Endothelial cell (in vitro differentiated cells): ENCODE measurements at regions not wholly inside any gene's neighbourhood (a gene's known extent, or its start where the extent isn't known, plus 50 kb on each side); places are given as distances from the start of the nearest gene placed in this dataset.
A peak's percentile ranks its signal among the peaks of the same experiment; 100 is the strongest.
"Not testable (repeated sequence)": the region's sequence is repeated elsewhere in the genome, so short reads cannot be mapped to it uniquely, and the experiment has no call there.

Experiments used
- DNase-seq: peaks from one replicate; pipeline ENCODE4 v3.0.0; 2021; ENCODE audit warnings: low spot score
- H3K27ac Mint-ChIP-seq: one replicate; pipeline ENCODE4 v1.8.0; 2021; ENCODE audit warnings: mixed read lengths, inconsistent platforms; ENCODE audit not compliant: unreplicated experiment
- H3K27me3 Mint-ChIP-seq: one replicate; pipeline ENCODE4 v1.8.0; 2021; ENCODE audit warnings: mild to moderate bottlenecking, moderate library complexity, mixed read lengths, inconsistent platforms; ENCODE audit not compliant: unreplicated experiment
- H3K36me3 Mint-ChIP-seq: one replicate; pipeline ENCODE4 v1.8.0; 2021; ENCODE audit warnings: mild to moderate bottlenecking, low read depth, mixed read lengths, inconsistent platforms; ENCODE audit not compliant: unreplicated experiment
- H3K4me1 Mint-ChIP-seq: one replicate; pipeline ENCODE4 v1.8.0; 2021; ENCODE audit warnings: mild to moderate bottlenecking, mixed read lengths, inconsistent platforms; ENCODE audit not compliant: unreplicated experiment
- H3K4me3 Mint-ChIP-seq: one replicate; pipeline ENCODE4 v1.8.0; 2021; ENCODE audit warnings: mild to moderate bottlenecking, mixed read lengths, inconsistent platforms; ENCODE audit not compliant: unreplicated experiment
- H3K9me3 Mint-ChIP-seq: one replicate; pipeline ENCODE4 v1.8.0; 2021; ENCODE audit warnings: mixed read lengths, inconsistent platforms; ENCODE audit not compliant: unreplicated experiment
- TF ChIP-seq, protein P1 (sequence below): fragments of 200-600 bp; sonication (generic); IDR thresholded peaks from one replicate; pipeline ENCODE4 v1.5.0; 2021; ENCODE audit warnings: antibody characterized with exemption; ENCODE audit not compliant: unreplicated experiment

DNA sequence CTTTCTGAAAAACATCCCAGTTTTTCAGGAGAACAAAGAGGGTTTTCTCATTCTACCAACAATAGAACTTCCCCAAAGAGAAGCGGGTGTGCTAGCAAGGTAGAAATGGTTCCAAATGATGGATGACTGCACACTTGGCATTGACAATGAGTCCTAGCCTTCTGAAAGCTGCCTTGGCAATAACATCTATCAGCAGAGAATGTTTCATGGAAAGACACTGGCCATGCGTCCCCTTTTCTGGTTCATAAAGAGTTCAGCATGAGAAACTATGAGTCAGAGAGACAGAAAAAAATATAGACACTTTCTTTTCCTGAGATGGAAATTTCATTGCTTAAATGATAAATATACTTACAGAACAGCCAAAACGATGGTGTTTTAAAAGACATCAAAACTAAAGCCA, 236.9 kb upstream of the PRKX start:
- Mint-ChIP-seq H3K36me3 (no peaks in the 10 kb centered on the region), H3K4me3 (no peak overlapping the region), H3K27ac (no peak overlapping the region), H3K4me1 (no peaks in the 10 kb centered on the region), H3K27me3 (no peaks in the 10 kb centered on the region), H3K9me3 (no peaks in the 10 kb centered on the region)
- TF ChIP-seq, protein P1, sequence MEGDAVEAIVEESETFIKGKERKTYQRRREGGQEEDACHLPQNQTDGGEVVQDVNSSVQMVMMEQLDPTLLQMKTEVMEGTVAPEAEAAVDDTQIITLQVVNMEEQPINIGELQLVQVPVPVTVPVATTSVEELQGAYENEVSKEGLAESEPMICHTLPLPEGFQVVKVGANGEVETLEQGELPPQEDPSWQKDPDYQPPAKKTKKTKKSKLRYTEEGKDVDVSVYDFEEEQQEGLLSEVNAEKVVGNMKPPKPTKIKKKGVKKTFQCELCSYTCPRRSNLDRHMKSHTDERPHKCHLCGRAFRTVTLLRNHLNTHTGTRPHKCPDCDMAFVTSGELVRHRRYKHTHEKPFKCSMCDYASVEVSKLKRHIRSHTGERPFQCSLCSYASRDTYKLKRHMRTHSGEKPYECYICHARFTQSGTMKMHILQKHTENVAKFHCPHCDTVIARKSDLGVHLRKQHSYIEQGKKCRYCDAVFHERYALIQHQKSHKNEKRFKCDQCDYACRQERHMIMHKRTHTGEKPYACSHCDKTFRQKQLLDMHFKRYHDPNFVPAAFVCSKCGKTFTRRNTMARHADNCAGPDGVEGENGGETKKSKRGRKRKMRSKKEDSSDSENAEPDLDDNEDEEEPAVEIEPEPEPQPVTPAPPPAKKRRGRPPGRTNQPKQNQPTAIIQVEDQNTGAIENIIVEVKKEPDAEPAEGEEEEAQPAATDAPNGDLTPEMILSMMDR: no peak
- DNase-seq: no peak

GRCh38 chrX:3943965-3944364, 230.5 kb upstream of the PRKX start:
- Mint-ChIP-seq H3K4me3 (no peak overlapping the region), H3K9me3 (no peaks in the 10 kb centered on the region), H3K27ac (no peak overlapping the region), H3K36me3 (no peaks in the 10 kb centered on the region), H3K27me3 (no peaks in the 10 kb centered on the region), H3K4me1 (no peaks in the 10 kb centered on the region)
- TF ChIP-seq, protein P1: no peak
- DNase-seq: no peak

- Mint-ChIP-seq H3K27ac (no peak overlapping the region), H3K4me3 (no peak overlapping the region), H3K4me1 (no peaks in the 10 kb centered on the region), H3K27me3 (no peaks in the 10 kb centered on the region), H3K36me3 (no peaks in the 10 kb centered on the region), H3K9me3 (no peaks in the 10 kb centered on the region)
- TF ChIP-seq, protein P1: peak; percentile 44
- no peak for DNase-seq
Observed at GRCh38 chrX:3940000-3940610, 226.7 kb upstream of the PRKX start.

DNA sequence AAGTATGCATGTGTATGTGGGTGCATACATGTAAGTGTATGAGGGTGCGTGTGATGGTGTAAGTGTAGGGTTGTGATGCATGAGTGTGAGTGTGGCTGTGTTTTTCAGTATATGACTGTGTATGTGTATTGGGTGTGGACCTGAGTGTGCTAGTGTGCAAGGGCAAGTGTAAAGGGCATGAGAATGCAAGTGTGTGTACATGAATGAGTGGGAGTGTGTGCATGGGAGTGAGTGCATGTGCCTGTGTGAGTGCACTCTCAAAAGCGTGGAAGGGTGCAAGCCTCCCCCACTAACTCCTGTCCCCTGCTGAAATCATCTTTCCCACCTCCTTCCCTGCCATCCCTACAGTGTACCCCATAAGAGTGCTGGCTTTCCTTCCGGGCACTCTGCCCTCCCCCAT, 225.1 kb upstream of the PRKX start:
- Mint-ChIP-seq H3K36me3 (no peaks in the 10 kb centered on the region), H3K9me3 (no peaks in the 10 kb centered on the region), H3K4me1 (no peaks in the 10 kb centered on the region), H3K4me3 (no peak overlapping the region), H3K27me3 (no peaks in the 10 kb centered on the region), H3K27ac (no peak overlapping the region)
- TF ChIP-seq, protein P1: no peak
- no peak for DNase-seq

- not testable (repeated sequence) for H3K9me3 Mint-ChIP-seq, H3K4me1 Mint-ChIP-seq, H3K27ac Mint-ChIP-seq, H3K27me3 Mint-ChIP-seq, H3K4me3 Mint-ChIP-seq, DNase-seq, H3K36me3 Mint-ChIP-seq
Observed at GRCh38 chrX:3935196-3935595, 221.7 kb upstream of the PRKX start.

DNA sequence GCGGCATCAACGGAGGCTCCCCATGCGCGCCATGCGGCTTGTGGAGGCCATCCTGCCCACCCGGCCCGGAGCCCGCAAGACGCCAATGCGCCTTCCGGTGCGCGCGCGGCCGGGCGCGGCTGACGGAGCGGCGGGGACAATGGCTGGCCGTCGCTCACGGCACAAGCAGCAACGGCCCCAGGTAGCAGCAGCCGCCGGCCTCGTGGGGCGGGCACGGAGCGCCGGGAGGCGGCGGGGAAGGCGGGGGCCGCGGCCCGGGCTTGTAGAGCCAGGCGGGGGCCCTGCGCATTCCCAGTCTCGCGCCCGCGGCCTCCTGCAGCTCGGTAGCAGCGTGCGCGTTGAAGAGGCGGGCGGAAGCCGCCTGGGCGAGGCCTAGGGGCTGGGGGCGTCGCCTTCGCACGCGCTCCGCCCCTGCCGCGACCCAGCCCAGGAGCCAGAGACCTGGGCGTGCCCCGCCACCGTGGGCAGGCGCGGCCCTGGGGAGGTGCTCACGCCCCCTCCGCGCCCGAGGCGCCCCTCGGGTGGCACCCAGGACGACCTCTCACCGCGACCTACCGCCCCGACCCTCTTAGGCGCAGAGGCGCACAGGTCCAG, 207.1 kb upstream of the PRKX start:
- not testable (repeated sequence) for H3K27ac Mint-ChIP-seq, H3K9me3 Mint-ChIP-seq, H3K4me3 Mint-ChIP-seq, H3K36me3 Mint-ChIP-seq, H3K27me3 Mint-ChIP-seq, H3K4me1 Mint-ChIP-seq, DNase-seq

GRCh38 chrX:3919668-3920423, 206.4 kb upstream of the PRKX start:
- H3K36me3 Mint-ChIP-seq, H3K4me3 Mint-ChIP-seq, DNase-seq, H3K27ac Mint-ChIP-seq, H3K27me3 Mint-ChIP-seq, H3K9me3 Mint-ChIP-seq, H3K4me1 Mint-ChIP-seq: not testable (repeated sequence)

GRCh38 chrX:3914813-3915212, 201.4 kb upstream of the PRKX start:
- H3K4me1 Mint-ChIP-seq, H3K36me3 Mint-ChIP-seq, H3K27ac Mint-ChIP-seq, H3K27me3 Mint-ChIP-seq, H3K9me3 Mint-ChIP-seq, DNase-seq, H3K4me3 Mint-ChIP-seq: not testable (repeated sequence)
